ENCODE measurements at regions not wholly inside any gene's neighbourhood (a gene's known extent, or its start where the extent isn't known, plus 50 kb on each side); places are given as distances from the start of the nearest gene placed in this dataset.

DNA sequence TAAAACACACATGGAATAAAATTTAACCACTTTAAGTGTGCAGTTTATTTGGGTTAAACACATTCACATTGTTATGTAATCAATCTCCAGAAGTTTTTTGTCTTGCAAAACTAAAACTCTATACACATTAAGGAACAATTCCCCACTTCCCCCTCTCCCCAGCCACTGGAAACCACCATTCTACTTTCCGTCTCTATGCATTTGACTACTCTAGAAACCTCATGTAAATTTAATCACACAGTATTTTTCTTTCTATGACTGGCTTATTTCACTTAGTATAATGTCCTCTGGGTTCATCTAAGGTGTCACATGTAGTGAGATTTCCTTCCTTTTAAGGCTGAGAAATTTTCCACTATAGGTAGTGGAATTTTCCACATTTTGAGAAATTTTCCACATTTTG is 568.7 kb upstream of the UBE2E2 start:
- DNase-seq (ENCODE audit: extremely low read depth in 1 of 4, low spot score in 3 of 4) (no peak), FAIRE-seq (no peak), ATAC-seq (no peak)
- ChIA-PET CTCF (ENCODE audit: low intra/inter-chr PET ratio) (no interaction called here), POLR2A (no interaction called here)
- H3K4me2 ChIP-seq (ENCODE audit: insufficient read depth, low read length) = no peak overlapping the region
- intact Hi-C loops (cut with micrococcal nuclease) = no loop called here
- no peaks in the 10 kb centered on the region for H3K9me3 ChIP-seq (replicated peaks; ENCODE audit: control insufficient read depth, insufficient read depth, low read depth, low read length)
- TF ChIP-seq ILK (tag; IDR thresholded peaks at IDR 0.05; ENCODE audit: borderline replicate concordance, low read depth) (no peak), NFE2 (IDR thresholded peaks at IDR 0.05; ENCODE audit: low read depth) (no peak), TEAD4 (IDR thresholded peaks at IDR 0.05; ENCODE audit: low read length) (no peak), TEAD4 (CRISPR knock-in tag; IDR thresholded peaks at IDR 0.05; ENCODE audit: borderline replicate concordance) (no peak), HDGF (IDR thresholded peaks at IDR 0.05) (no peak)
- TF ChIP-seq, protein P1, sequence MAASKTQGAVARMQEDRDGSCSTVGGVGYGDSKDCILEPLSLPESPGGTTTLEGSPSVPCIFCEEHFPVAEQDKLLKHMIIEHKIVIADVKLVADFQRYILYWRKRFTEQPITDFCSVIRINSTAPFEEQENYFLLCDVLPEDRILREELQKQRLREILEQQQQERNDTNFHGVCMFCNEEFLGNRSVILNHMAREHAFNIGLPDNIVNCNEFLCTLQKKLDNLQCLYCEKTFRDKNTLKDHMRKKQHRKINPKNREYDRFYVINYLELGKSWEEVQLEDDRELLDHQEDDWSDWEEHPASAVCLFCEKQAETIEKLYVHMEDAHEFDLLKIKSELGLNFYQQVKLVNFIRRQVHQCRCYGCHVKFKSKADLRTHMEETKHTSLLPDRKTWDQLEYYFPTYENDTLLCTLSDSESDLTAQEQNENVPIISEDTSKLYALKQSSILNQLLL (CRISPR knock-in tag; IDR thresholded peaks at IDR 0.05; ENCODE audit: borderline replicate concordance) = no peak
- no peaks in the 10 kb centered on the region for H3K36me3 ChIP-seq (ENCODE audit: control insufficient read depth, insufficient read depth, low read length)
- no TSS peak for BruUV-seq (replicated peaks)
- no peaks in the 10 kb centered on the region for H3K4me1 ChIP-seq (replicated peaks in 1 of 2; ENCODE audit: control insufficient read depth in 2 of 2, insufficient read depth in 2 of 2, low read length in 2 of 2)
- no peak overlapping the region for H3K27ac ChIP-seq (ENCODE audit: extremely low read depth, low read depth, low read length)
- H3K79me2 ChIP-seq (ENCODE audit: control insufficient read depth, insufficient read depth, low read length) = no peaks in the 10 kb centered on the region
- 0% methylated on average over 1 of the region's 1 CpG for WGBS (ENCODE audit: insufficient coverage, low coverage, missing lambda C conversion rate)
- H3K9ac ChIP-seq (ENCODE audit: insufficient read depth in 1 of 2, low read depth in 2 of 2, low read length in 2 of 2) = no peak overlapping the region
- H3K27me3 ChIP-seq (ENCODE audit: control insufficient read depth in 2 of 2, insufficient read depth in 2 of 2, low read length in 2 of 2) = no peaks in the 10 kb centered on the region
- H3K4me3 ChIP-seq = no peak overlapping the region
- H2AFZ ChIP-seq (ENCODE audit: low read depth, low read length) = no peak overlapping the region
- in situ Hi-C loops (cut with MboI) = no loop called here
- H4K20me1 ChIP-seq (replicated peaks; ENCODE audit: control insufficient read depth, insufficient read depth, low read length) = no peaks in the 10 kb centered on the region
- H3K9me1 ChIP-seq (ENCODE audit: control insufficient read depth, insufficient read depth, low read length) = no peaks in the 10 kb centered on the region
